ENCODE measurements at regions not wholly inside any gene's neighbourhood (a gene's known extent, or its start where the extent isn't known, plus 50 kb on each side); places are given as distances from the start of the nearest gene placed in this dataset.

DNA sequence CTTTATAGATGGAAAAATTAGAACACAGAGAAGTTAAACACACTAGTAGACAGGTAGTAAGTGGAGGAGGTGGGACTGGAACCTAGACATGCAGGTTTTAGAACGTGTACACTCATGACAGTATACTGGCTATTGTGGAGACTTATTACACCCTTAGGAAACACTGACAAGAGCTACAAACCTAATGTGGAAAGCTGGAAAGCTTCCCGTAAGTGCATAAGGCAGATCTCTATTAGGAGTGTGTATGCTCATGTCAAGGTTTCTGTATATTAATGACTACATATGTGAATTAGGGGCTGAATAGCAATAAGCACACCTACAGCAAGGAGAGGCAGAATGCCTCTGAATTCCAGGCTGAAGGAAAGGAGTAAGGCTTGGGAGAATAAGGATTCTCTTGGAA lies 82.6 kb upstream of the SLC24A5 start:
- H3K27me3 ChIP-seq = no peaks in the 10 kb centered on the region
- TF ChIP-seq, protein P1, sequence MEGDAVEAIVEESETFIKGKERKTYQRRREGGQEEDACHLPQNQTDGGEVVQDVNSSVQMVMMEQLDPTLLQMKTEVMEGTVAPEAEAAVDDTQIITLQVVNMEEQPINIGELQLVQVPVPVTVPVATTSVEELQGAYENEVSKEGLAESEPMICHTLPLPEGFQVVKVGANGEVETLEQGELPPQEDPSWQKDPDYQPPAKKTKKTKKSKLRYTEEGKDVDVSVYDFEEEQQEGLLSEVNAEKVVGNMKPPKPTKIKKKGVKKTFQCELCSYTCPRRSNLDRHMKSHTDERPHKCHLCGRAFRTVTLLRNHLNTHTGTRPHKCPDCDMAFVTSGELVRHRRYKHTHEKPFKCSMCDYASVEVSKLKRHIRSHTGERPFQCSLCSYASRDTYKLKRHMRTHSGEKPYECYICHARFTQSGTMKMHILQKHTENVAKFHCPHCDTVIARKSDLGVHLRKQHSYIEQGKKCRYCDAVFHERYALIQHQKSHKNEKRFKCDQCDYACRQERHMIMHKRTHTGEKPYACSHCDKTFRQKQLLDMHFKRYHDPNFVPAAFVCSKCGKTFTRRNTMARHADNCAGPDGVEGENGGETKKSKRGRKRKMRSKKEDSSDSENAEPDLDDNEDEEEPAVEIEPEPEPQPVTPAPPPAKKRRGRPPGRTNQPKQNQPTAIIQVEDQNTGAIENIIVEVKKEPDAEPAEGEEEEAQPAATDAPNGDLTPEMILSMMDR (IDR thresholded peaks at IDR 0.05; ENCODE audit: low read depth, low read length) = no peak
- H3K9me3 ChIP-seq (ENCODE audit: low read depth) = no peaks in the 10 kb centered on the region
- H3K4me1 ChIP-seq (ENCODE audit: low read depth) = no peaks in the 10 kb centered on the region
- H3K36me3 ChIP-seq = no peaks in the 10 kb centered on the region
- no peak for DNase-seq (ENCODE audit: low read depth in 1 of 2, low spot score in 1 of 2)
- H3K27ac ChIP-seq = no peak overlapping the region
- H3K4me3 ChIP-seq = no peak overlapping the region

DNA sequence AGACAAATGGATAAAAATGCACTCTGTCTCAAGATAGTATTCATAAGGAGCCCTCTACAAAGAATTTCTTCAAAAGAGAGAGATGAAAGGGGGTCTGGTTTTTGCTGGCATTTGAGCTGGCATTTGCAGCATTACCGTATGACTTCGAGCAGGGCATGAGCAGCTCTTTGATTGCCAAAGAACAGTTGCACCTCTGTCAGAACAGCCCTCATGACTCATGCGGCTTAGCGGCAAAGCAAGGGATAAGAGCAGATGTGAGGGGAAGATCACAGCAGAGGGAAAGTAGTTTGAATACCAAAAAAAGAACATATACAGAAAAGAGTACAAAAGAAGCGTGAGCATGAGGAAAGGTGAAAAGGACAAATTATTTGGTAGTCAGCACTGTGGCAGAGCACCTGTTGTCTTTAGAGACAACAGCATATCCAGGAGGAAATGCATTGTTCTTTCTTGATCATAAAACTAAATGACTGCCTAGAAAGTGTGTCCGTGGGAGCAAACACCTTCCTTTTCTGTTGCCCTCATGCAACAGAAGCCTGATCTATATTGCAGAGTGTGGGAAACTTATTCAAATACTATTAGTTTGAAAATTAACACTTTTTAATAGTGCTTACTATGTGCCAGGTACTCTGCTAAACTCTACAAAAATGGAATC lies 80.5 kb upstream of the SLC24A5 start:
- Histone ChIP-seq H3K4me3 (no peak overlapping the region), H3K4me1 (ENCODE audit: low read depth) (no peaks in the 10 kb centered on the region), H3K27ac (no peak overlapping the region), H3K9me3 (ENCODE audit: low read depth) (no peaks in the 10 kb centered on the region), H3K27me3 (no peaks in the 10 kb centered on the region), H3K36me3 (no peaks in the 10 kb centered on the region)
- DNase-seq (ENCODE audit: low read depth in 1 of 2, low spot score in 1 of 2) = peak in 1 of 2 donors; percentile 26
- TF ChIP-seq, protein P1 (IDR thresholded peaks at IDR 0.05; ENCODE audit: low read depth, low read length) = no peak

DNA sequence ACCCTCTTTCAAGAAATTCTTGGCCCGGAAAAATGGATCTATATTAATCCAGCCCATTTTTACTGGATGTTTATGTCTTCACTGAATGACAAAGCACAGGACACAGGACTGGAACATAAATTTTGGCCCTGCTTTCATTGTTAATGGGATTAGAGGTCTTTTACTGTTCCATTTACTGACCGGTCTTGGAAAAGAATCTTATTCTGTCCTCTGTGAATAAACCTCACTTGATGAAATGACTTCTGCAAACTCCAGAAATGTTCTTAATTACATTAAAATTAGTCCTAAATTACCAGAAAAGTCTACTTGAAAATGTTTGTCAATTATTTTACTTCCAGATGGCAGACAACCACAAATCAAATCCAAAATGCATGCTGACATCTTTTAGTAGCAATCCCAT lies 79.3 kb upstream of the SLC24A5 start:
- H3K4me1 ChIP-seq (ENCODE audit: low read depth) = no peaks in the 10 kb centered on the region
- H3K9me3 ChIP-seq (ENCODE audit: low read depth) = no peaks in the 10 kb centered on the region
- no peak overlapping the region for H3K4me3 ChIP-seq
- no peak for DNase-seq (ENCODE audit: low read depth in 1 of 2, low spot score in 1 of 2)
- H3K36me3 ChIP-seq = no peaks in the 10 kb centered on the region
- TF ChIP-seq, protein P1 (IDR thresholded peaks at IDR 0.05; ENCODE audit: low read depth, low read length) = no peak
- no peak overlapping the region for H3K27ac ChIP-seq
- no peaks in the 10 kb centered on the region for H3K27me3 ChIP-seq

DNA sequence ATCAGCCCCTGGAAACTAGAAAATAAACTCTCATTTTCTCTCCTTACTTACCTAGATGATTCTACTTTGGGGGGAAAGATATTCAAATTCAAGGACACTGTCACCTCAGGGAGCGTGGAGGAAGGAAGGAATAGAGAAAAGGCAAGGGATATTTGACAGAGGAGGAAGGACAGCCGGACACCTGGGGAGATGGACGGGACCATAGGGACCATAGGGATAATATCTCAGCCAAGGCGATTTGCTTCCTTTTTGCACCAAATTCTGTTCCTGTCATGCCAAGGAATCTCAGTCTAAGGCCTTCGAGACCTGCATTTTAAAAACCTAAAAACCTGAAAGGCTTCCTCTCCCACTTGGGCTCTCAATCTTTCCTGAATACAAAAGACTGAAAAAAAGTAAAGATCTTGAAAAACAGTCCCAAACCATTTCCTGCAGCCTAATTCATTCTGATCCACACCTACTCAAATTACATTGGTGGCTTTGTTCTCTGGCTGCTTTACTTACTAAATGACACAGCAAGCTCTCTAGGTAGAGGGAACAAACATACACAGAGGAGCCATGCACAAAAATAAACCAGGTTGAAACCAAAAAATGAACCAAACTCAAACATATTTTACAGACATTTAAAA lies 73.9 kb upstream of the SLC24A5 start:
- H3K27ac ChIP-seq = no peak overlapping the region

DNA sequence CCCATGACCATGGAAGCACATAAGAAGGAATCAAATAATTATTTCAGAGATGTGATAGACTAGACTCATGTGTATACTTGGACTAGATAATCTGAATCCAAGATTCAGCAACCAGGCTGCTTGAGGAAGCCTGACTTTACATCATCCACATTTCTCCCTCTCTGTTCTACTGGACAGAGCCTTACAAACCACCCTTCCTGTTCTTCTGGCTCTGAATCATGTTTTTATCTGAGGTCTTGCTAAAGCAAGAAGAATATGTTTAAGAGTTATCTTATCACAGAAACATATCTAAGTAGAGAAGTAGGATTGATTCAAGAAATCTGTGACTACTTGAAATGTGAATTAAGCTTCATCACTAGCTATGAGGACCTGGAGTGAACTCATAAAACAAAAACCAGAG lies 71.1 kb upstream of the SLC24A5 start:
- Histone ChIP-seq H3K27me3 (no peaks in the 10 kb centered on the region), H3K9me3 (ENCODE audit: low read depth) (no peaks in the 10 kb centered on the region), H3K4me1 (ENCODE audit: low read depth) (no peaks in the 10 kb centered on the region), H3K27ac (no peak overlapping the region), H3K4me3 (no peak overlapping the region), H3K36me3 (no peaks in the 10 kb centered on the region)
- TF ChIP-seq, protein P1 (IDR thresholded peaks at IDR 0.05; ENCODE audit: low read depth, low read length) = no peak
- DNase-seq (ENCODE audit: low read depth in 1 of 2, low spot score in 1 of 2) = no peak

More for the DNA sequence above, 73.9 kb upstream of the SLC24A5 start:
- Histone ChIP-seq H3K36me3 (no peaks in the 10 kb centered on the region), H3K4me1 (ENCODE audit: low read depth) (no peaks in the 10 kb centered on the region), H3K27me3 (no peaks in the 10 kb centered on the region), H3K4me3 (no peak overlapping the region), H3K9me3 (ENCODE audit: low read depth) (no peaks in the 10 kb centered on the region)
- TF ChIP-seq, protein P1 (IDR thresholded peaks at IDR 0.05; ENCODE audit: low read depth, low read length) = no peak
- DNase-seq (ENCODE audit: low read depth in 1 of 2, low spot score in 1 of 2) = no peak
